ENCODE measurements at regions not wholly inside any gene's neighbourhood (a gene's known extent, or its start where the extent isn't known, plus 50 kb on each side); places are given as distances from the start of the nearest gene placed in this dataset.

DNA sequence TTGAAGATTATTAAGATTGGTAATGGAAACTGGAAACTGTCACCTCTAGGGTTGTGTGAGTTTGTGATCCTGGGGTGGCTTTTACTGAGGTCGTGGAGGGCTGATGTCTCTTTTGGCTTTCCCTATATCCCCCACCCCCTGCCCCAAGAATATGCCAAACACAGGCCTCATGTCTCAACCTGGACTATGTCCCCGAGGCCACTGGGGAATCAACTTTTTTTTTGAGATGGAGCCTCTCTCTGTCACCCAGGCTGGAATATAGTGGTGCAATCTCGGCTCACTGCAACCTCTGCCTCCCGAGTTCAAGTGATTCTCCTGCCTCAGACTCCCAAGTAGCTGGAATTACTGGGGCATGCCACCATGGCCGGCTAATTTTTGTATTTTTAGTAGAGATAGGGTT, 83.3 kb upstream of the RALGAPA2 start:
- TF ChIP-seq, protein P1, sequence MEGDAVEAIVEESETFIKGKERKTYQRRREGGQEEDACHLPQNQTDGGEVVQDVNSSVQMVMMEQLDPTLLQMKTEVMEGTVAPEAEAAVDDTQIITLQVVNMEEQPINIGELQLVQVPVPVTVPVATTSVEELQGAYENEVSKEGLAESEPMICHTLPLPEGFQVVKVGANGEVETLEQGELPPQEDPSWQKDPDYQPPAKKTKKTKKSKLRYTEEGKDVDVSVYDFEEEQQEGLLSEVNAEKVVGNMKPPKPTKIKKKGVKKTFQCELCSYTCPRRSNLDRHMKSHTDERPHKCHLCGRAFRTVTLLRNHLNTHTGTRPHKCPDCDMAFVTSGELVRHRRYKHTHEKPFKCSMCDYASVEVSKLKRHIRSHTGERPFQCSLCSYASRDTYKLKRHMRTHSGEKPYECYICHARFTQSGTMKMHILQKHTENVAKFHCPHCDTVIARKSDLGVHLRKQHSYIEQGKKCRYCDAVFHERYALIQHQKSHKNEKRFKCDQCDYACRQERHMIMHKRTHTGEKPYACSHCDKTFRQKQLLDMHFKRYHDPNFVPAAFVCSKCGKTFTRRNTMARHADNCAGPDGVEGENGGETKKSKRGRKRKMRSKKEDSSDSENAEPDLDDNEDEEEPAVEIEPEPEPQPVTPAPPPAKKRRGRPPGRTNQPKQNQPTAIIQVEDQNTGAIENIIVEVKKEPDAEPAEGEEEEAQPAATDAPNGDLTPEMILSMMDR (IDR thresholded peaks at IDR 0.05): no peak
- no peak for TF ChIP-seq POLR2A (IDR thresholded peaks at IDR 0.05)
- TF ChIP-seq POLR2AphosphoS5 (IDR thresholded peaks at IDR 0.05): no peak

Data from breast epithelium (tissue), 3 donors.